ENCODE measurements at regions not wholly inside any gene's neighbourhood (a gene's known extent, or its start where the extent isn't known, plus 50 kb on each side); places are given as distances from the start of the nearest gene placed in this dataset.

DNA sequence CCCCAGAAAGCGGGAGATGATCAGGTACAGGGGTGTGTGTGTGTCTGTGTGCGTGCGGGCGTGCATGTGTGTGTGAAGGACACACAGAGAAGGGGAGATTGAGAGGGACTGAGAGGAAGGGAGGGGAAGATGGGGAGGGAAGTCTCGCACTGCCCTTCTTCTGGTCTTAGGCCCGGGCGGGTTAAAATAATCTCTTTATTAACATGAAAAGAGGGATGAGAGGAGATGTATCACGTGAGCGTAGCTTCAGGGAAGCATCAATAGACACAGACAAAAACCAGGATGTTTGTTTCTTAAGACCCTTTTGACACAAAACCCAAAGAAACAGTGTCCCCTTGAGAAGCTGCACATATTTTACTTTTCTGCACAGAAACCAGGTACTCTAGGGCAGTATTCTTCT lies 347.3 kb downstream of the BRD1 start:
- Histone ChIP-seq H3K27me3 (ENCODE audit: low read depth) (no peaks in the 10 kb centered on the region), H3K9me3 (no peaks in the 10 kb centered on the region), H3K4me3 (no peak overlapping the region), H3K36me3 (replicated peaks) (no peaks in the 10 kb centered on the region), H3K4me1 (peaks cover 19% of the 10 kb centered on the region)
- peak; percentile 54 to 84 for DNase-seq (ENCODE audit: low spot score in 2 of 2)
- in situ Hi-C loops (cut with MboI; ENCODE audit: low sequenced_read_pairs) = no loop called here

DNA sequence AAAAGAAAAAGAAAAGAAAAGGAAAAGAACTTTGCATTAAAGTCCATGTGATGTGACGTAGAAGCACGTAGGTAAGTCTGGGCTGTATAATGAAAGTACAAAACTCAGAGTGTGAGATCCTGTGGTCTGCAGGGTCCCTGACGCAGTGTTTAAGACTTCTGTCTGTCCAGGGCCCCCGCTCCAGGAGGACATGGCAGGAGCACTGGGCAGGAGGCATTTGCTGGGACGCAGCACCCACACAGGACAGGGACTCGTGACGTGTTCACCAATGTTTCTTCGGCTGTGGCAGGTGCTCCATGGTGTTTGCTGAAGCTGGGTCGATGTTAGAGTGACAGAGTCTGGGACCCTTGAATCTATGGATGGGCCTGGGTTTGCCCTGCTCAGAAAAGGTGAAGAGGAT lies 348.1 kb downstream of the BRD1 start:
- no peak for DNase-seq (ENCODE audit: low spot score in 2 of 2)
- Histone ChIP-seq H3K36me3 (replicated peaks) (no peaks in the 10 kb centered on the region), H3K4me3 (no peak overlapping the region), H3K27me3 (ENCODE audit: low read depth) (no peaks in the 10 kb centered on the region), H3K4me1 (peaks cover 19% of the 10 kb centered on the region), H3K9me3 (no peaks in the 10 kb centered on the region)
- in situ Hi-C loops (cut with MboI; ENCODE audit: low sequenced_read_pairs) = no loop called here

DNA sequence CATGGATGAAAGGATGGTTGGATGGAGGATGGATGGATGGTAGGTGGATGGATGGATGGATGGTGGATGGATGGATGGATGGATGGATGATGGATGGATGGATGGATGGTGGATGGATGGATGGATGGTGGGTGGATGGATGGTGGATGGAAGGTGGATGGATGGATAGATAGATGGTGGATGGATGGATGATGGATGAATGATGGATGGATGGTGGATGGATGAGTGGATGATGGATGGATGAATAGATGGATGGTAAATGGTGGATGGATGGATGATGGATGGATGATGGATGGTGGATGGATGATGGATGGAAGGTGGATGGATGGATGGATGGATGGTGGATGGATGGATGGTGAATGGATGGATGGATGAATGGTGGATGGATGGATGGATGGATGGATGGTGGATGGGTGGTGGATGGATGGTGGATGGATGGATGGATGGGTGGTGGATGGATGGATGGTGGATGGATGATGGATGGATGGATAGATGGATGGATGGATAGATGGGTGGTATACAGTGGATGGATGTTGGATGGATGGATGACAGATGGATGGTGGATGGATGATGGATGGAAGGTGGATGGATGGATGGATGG lies 350.8 kb downstream of the BRD1 start:
- no peak overlapping the region for H3K4me3 ChIP-seq
- H3K4me1 ChIP-seq = peaks cover 19% of the 10 kb centered on the region
- no peaks in the 10 kb centered on the region for H3K27me3 ChIP-seq (ENCODE audit: low read depth)
- in situ Hi-C loops (cut with MboI; ENCODE audit: low sequenced_read_pairs) = no loop called here
- no peak for DNase-seq (ENCODE audit: low spot score in 2 of 2)
- H3K9me3 ChIP-seq = no peaks in the 10 kb centered on the region
- no peaks in the 10 kb centered on the region for H3K36me3 ChIP-seq (replicated peaks)

DNA sequence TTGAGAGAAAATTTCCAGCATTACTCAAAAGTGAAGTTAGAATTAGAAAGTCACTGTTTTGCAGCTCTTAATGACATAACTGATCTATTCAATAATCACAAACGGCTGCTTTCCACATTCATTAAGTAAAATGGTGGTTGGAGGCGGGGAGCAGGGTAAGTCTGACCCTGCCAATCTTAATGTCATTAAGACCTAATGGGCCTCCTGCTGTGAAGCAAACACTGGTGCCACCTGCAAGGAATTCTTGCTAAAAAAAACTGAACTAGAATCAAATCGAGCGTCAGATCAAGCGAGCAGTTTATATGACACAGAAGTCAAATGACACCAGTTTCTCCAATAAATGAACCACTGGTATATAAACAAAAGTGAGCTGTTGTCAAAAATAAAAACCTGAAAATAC lies 351.5 kb downstream of the BRD1 start:
- Histone ChIP-seq H3K4me1 (peaks cover 12% of the 10 kb centered on the region), H3K36me3 (replicated peaks) (no peaks in the 10 kb centered on the region), H3K4me3 (no peak overlapping the region), H3K9me3 (no peaks in the 10 kb centered on the region), H3K27me3 (ENCODE audit: low read depth) (no peaks in the 10 kb centered on the region)
- no peak for DNase-seq (ENCODE audit: low spot score in 2 of 2)
- in situ Hi-C loops (cut with MboI; ENCODE audit: low sequenced_read_pairs) = no loop called here

DNA sequence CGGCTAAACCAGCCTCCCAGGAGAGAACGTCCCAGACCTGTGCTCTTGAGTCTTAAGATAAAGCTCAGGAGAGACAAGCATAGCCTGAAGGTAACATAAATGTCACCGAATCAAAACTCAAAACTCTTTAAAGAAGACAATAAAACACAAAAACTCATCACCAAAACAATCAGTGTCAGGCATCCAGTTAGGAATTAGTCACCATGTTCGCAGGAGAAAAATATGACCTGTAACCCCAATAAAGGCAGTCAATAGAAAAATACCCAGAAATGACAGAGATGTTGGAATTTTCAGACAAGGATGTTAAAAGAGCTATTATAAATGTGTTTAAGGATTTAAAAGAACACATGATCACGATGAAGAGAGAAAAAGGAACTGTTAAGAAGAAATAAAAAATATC lies 352.4 kb downstream of the BRD1 start:
- no peak overlapping the region for H3K4me3 ChIP-seq
- H3K9me3 ChIP-seq = no peaks in the 10 kb centered on the region
- H3K4me1 ChIP-seq = peaks cover 4% of the 10 kb centered on the region; the same call in 1 of the 2 replicates
- H3K27me3 ChIP-seq (ENCODE audit: low read depth) = no peaks in the 10 kb centered on the region
- in situ Hi-C loops (cut with MboI; ENCODE audit: low sequenced_read_pairs) = no loop called here
- peak in 1 of 2 experiments; percentile 13 for DNase-seq (ENCODE audit: low spot score in 2 of 2)
- H3K36me3 ChIP-seq (replicated peaks) = no peaks in the 10 kb centered on the region

DNA sequence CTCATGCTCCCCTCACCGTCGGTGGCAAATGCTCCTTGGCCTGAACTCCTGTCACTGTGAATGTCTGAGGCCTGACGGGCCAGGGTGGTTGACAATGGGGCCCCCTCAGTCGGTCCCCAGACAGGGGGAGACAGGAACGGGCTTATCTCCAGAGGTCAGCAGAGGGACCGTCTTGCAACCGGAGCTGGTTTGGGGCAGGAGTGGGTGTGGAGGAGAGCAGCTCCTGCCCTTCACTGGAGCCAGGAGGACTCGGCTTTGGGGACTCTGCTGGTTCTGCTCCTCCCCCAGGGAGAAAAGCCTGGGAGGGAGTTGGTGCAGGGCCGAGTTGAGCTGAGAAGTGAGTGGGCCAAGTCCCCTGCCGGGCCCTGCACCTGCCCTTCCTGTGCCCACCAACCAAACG lies 354.4 kb downstream of the BRD1 start:
- Histone ChIP-seq H3K9me3 (no peaks in the 10 kb centered on the region), H3K4me1 (peaks cover 3% of the 10 kb centered on the region), H3K27me3 (ENCODE audit: low read depth) (no peaks in the 10 kb centered on the region), H3K36me3 (replicated peaks) (no peaks in the 10 kb centered on the region), H3K4me3 (no peak overlapping the region)
- DNase-seq (ENCODE audit: low spot score in 2 of 2) = no peak
- in situ Hi-C loops (cut with MboI; ENCODE audit: low sequenced_read_pairs) = no loop called here

DNA sequence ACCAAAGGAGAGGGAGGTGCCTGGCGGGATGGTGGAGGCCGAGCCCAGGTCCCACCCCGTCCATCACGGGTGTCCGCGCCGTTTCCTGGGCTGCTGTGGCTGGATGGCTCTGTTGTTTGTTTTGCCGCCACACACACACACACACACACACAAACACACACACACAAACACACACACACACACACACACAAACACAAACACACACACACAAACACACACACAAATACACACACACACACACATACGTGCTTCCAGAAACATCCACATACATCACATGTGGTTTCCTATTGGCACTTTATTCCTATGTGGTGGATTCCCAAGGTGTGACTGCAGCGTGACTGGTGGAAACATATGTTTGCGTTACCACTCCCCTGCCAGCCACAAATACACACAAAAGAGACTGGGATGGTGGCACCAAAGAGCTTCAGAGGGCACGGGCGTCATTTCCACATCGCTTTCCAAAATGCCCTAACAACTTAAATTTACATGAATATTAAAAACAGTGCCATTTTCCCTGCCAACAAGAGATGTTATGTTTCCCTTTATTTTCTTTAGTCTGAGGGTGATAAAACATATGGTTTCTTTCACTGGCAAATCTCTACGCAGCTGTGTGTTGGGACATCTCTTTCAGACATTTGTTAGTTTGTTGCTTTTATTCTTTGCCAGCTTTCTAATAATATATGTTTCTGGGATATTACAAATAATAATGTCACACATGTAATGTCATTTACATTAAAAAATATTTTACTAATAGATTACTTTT lies 356.8 kb downstream of the BRD1 start:
- Histone ChIP-seq H3K36me3 (replicated peaks) (no peaks in the 10 kb centered on the region), H3K4me1 (peaks cover 3% of the 10 kb centered on the region), H3K4me3 (no peak overlapping the region), H3K9me3 (no peaks in the 10 kb centered on the region), H3K27me3 (ENCODE audit: low read depth) (no peaks in the 10 kb centered on the region)
- DNase-seq (ENCODE audit: low spot score in 2 of 2) = no peak
- in situ Hi-C loops (cut with MboI; ENCODE audit: low sequenced_read_pairs) = no loop called here

DNA sequence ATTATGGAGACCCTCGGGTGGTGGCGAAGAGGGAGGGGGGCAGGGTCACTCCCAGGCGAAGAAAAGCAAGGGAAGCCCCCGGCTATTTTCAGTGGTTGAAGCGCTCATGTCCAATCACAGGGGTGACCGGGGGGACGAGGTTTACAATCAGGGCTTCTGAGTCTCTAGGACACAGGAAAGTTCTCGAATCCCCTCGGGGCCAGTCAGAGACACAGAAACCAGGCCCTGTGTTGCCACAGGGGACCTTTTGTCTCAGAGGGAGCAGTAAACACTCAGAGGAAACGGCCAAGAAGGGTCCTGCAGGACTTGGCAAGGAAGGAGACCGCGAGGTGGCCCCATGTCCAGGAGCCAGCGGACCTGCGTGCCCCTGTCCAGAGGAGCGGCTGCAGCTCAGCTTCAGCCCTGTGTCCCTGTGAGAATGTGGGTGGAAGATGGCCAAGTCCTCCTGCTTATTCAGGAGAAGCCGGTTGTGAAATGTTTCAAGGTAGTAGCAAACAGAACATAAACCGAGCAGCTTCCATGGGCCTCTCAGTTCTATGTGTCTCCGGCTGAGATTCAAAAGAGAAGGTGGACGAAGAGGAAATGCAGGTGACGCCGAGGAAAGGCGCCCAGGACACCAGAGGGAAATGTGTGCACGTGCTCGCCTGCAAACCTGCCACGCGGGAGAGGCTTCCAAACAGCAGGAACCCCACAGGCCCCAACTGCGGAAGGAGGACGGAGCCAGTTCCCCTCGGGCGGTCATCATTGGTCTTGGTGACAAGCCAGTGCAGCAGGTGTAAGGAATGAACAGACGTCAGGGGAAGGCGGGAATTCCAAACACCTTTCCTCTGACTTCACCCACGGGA lies 357.6 kb downstream of the BRD1 start:
- in situ Hi-C loops (cut with MboI; ENCODE audit: low sequenced_read_pairs) = no loop called here
- H3K4me1 ChIP-seq = peaks cover 3% of the 10 kb centered on the region; the same call in 1 of the 2 replicates
- no peak for DNase-seq (ENCODE audit: low spot score in 2 of 2)
- H3K4me3 ChIP-seq = no peak overlapping the region
- no peaks in the 10 kb centered on the region for H3K9me3 ChIP-seq
- H3K36me3 ChIP-seq (replicated peaks) = no peaks in the 10 kb centered on the region
- no peaks in the 10 kb centered on the region for H3K27me3 ChIP-seq (ENCODE audit: low read depth)

DNA sequence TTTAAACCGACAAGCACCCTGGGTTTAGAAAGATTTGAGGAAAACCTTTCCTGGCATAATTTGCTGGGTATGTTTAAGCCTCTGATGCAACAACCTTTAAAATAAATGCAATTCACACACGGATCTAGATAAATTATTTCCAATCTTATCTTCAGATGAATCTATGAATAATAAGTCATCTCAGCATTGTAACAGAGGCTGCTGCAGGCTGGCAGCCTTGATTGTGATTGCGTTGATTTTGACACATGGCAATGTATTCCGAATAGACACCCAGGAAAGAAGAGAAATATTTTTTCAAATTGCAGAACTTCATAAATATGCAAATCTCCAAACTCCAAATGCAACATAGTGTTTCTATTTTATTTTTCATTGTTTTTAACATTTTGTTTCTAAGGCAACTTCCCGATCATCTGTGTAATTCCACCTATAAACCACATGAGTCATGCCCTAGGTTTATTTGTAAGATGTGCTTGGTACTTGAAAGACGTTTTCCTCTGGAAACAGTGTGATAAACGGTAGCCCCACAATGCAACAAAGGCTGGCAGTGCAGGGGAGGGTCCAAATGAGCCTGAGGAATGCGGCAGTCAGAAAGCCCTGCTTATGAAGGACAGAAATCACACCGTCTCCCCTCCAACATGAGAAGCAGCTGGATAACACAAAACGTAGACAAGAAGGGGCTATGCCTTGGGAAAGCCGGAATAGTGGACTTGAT lies 359.0 kb downstream of the BRD1 start:
- in situ Hi-C loops (cut with MboI; ENCODE audit: low sequenced_read_pairs) = no loop called here
- no peaks in the 10 kb centered on the region for H3K27me3 ChIP-seq (ENCODE audit: low read depth)
- no peaks in the 10 kb centered on the region for H3K36me3 ChIP-seq (replicated peaks)
- DNase-seq (ENCODE audit: low spot score in 2 of 2) = peak in 1 of 2 experiments; percentile 30
- H3K9me3 ChIP-seq = no peaks in the 10 kb centered on the region
- H3K4me1 ChIP-seq = peaks cover 3% of the 10 kb centered on the region; the same call in 1 of the 2 replicates
- H3K4me3 ChIP-seq = no peak overlapping the region

DNA sequence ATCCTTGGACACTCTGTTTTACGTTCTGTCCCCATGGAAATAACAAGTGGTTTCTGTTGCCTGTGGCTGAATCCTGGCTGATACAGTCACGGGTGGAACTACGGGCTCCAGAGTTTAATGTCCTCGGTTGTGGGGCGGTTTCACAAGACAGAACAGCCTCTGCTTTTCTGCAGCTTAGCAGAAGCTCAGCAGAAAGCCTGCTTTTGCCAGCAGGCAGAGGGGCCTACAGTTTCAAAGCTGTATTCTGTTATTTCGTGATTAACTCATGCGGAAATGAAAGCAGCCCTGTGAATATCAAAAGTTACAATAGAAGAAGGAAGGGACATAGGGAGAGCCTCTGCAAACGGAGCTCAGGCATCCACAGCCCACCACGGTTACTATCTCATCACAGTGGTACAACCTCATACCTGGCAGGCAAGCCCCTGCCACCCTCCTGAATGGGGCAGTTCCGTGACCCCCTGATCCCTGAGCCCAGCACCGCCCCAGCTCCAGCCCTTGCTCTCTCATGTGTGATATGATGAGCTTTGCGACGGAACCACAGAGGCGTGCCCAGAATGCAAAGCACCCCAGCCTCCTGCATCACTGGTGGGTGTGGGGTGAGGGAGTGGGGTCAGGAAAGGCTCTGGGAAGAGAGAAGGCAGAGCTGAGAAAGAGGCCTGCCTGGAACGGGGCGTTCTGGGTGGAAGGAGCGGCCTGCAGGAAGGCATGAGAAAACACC lies 360.6 kb downstream of the BRD1 start:
- Histone ChIP-seq H3K36me3 (replicated peaks) (no peaks in the 10 kb centered on the region), H3K27me3 (ENCODE audit: low read depth) (no peaks in the 10 kb centered on the region), H3K9me3 (no peaks in the 10 kb centered on the region), H3K4me1 (peaks cover 3% of the 10 kb centered on the region; the same call in 1 of the 2 replicates), H3K4me3 (no peak overlapping the region)
- in situ Hi-C loops (cut with MboI; ENCODE audit: low sequenced_read_pairs) = no loop called here
- DNase-seq (ENCODE audit: low spot score in 2 of 2) = no peak

DNA sequence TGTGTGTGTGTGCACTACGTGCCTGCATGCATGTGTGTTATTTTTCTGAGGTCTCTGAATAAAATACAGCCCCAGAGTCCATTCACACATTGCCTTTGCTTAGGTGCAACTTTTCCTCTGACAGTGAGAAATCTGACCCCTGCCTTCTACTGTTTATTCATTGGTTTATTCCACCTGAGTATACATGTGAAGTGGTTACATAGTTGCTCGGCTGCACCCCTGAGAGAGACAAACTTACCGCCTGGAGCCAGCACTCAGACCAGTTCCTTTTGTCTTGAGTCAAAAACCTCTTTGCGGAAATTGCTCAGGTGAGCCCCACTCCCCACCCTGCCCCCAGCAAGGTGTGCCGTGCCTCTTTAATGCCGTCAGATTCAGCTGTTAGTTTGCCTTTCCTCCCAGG lies 363.6 kb downstream of the BRD1 start:
- Histone ChIP-seq H3K36me3 (replicated peaks) (no peaks in the 10 kb centered on the region), H3K27me3 (ENCODE audit: low read depth) (no peaks in the 10 kb centered on the region), H3K4me1 (peaks cover 3% of the 10 kb centered on the region), H3K9me3 (no peaks in the 10 kb centered on the region), H3K4me3 (no peak overlapping the region)
- no peak for DNase-seq (ENCODE audit: low spot score in 2 of 2)
- in situ Hi-C loops (cut with MboI; ENCODE audit: low sequenced_read_pairs) = no loop called here

DNA sequence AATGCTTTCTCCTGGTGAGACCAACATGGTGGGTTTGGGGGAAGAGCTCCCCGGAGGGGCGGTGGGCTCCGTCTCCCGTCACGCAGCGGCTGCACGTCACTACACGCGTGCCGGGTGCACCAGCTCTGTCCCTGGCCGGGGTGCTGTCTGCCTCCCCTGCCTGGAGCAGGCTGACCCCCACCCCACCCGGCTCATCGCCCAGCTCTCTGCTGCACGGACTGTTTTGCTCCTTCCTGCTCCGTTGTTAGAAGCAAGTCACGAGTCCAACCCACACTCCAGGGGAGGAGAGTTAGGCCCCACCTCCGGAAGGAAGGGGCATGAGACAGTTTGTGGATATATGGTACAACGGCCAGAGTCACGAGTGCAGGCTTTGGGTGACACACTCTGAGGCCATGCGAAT lies 364.9 kb downstream of the BRD1 start:
- no peaks in the 10 kb centered on the region; the same call in 1 of the 2 replicates for H3K4me1 ChIP-seq
- H3K9me3 ChIP-seq = no peaks in the 10 kb centered on the region
- no peaks in the 10 kb centered on the region for H3K27me3 ChIP-seq (ENCODE audit: low read depth)
- H3K4me3 ChIP-seq = no peak overlapping the region
- no peaks in the 10 kb centered on the region for H3K36me3 ChIP-seq (replicated peaks)
- in situ Hi-C loops (cut with MboI; ENCODE audit: low sequenced_read_pairs) = no loop called here
- no peak for DNase-seq (ENCODE audit: low spot score in 2 of 2)

DNA sequence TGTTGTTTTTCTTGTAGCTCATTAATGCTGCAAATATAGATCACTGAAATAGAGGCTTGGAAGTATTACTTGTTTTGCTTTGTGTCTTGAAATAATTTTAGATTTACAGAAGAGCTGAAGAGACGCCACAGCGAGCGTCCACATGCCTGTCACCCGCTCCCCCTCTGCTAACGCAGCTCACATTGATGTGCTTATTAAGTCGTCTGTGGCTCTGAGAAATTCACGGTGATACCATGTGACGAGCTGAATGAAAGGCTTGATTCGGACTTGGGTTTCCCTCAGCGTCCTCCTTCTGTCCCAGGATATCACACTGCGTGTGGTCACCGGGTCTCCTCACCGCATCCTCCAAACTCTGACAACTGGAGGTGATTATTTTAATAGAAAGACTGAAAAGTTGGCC lies 365.4 kb downstream of the BRD1 start:
- Histone ChIP-seq H3K4me3 (no peak overlapping the region), H3K4me1 (no peaks in the 10 kb centered on the region; the same call in 1 of the 2 replicates), H3K9me3 (no peaks in the 10 kb centered on the region), H3K36me3 (replicated peaks) (no peaks in the 10 kb centered on the region), H3K27me3 (ENCODE audit: low read depth) (no peaks in the 10 kb centered on the region)
- no peak for DNase-seq (ENCODE audit: low spot score in 2 of 2)
- in situ Hi-C loops (cut with MboI; ENCODE audit: low sequenced_read_pairs) = no loop called here
